T-helper 2 cell treated with Interferon-gamma antibody and Interleukin-4, amounts not matched to agents 5 μg/mL and 100 μg/mL, for 36 hours (primary cell): ENCODE measurements at regions not wholly inside any gene's neighbourhood (a gene's known extent, or its start where the extent isn't known, plus 50 kb on each side); places are given as distances from the start of the nearest gene placed in this dataset.

ENCODE experiments used
- DNase-seq: peaks from one replicate; pipeline ENCODE4 v3.0.0; 2021; ENCODE audit warnings: low spot score
- H3K27ac Mint-ChIP-seq: one replicate; pipeline ENCODE4 v1.8.0; 2021; ENCODE audit warnings: mild to moderate bottlenecking, mixed read lengths
- H3K27me3 Mint-ChIP-seq: one replicate; pipeline ENCODE4 v1.8.0; 2021; ENCODE audit warnings: low read depth, mixed read lengths
- H3K36me3 Mint-ChIP-seq: one replicate; pipeline ENCODE4 v1.8.0; 2021; ENCODE audit warnings: low read depth, mixed read lengths
- H3K4me1 Mint-ChIP-seq: one replicate; pipeline ENCODE4 v1.8.0; 2021; ENCODE audit warnings: low read depth, mixed read lengths
- H3K4me3 Mint-ChIP-seq: one replicate; pipeline ENCODE4 v1.8.0; 2022; ENCODE audit warnings: mild to moderate bottlenecking, moderate library complexity, mixed read lengths
- H3K9me3 Mint-ChIP-seq: one replicate; pipeline ENCODE4 v1.8.0; 2021; ENCODE audit warnings: mixed read lengths

DNA sequence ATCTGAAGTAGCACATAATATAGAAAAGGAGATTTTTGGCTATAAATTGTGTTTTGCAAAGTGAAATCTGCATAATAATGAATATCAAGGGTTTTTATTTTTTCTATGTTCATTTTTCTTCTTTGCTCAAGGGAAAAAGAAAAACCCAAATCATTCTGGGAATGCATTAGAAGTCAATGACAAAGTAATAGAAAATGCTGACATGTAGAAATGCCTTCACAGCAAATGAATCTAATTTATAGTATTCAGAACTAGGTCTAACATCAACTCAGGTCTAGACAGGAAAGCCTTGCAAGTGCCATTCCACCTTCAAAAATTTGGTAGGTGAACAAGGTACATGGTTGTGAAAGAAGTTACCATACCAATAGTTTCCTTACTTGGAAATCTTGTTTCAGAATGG is 831.5 kb upstream of the CELF4 start:
- DNase-seq = no peak
- no peaks in the 10 kb centered on the region for H3K27me3 Mint-ChIP-seq
- H3K27ac Mint-ChIP-seq = no peak overlapping the region
- H3K36me3 Mint-ChIP-seq = no peaks in the 10 kb centered on the region
- no peaks in the 10 kb centered on the region for H3K4me1 Mint-ChIP-seq
- H3K4me3 Mint-ChIP-seq = no peak overlapping the region
- no peaks in the 10 kb centered on the region for H3K9me3 Mint-ChIP-seq

DNA sequence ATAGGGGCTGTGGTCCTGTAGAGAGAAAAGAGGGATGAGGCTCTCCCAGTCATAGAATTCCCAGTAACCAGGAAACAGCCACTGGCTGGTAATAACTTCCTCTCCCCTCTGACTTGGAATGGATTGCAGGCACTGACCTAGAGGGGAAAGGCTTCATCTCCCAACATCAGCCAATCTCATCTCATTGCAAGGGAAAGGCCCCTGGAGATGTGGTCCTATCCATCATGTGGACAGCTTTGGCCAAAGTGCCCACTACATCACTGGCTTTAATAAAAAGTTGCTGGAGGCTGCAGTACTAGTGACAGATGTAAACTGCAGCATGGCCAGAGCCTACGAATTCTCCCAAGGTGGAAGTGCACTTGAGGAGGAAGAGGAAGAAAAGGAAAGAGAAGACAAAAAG is 820.5 kb upstream of the CELF4 start:
- H3K27ac Mint-ChIP-seq = no peak overlapping the region
- H3K4me3 Mint-ChIP-seq = no peak overlapping the region
- H3K9me3 Mint-ChIP-seq = no peaks in the 10 kb centered on the region
- H3K27me3 Mint-ChIP-seq = no peaks in the 10 kb centered on the region
- no peaks in the 10 kb centered on the region for H3K4me1 Mint-ChIP-seq
- no peak for DNase-seq
- no peaks in the 10 kb centered on the region for H3K36me3 Mint-ChIP-seq

GRCh38 chr18:38369772-38370690 is 804.4 kb upstream of the CELF4 start:
- Mint-ChIP-seq H3K4me3 (peak overlapping the region; percentile 52), H3K9me3 (no peaks in the 10 kb centered on the region), H3K4me1 (peaks cover 6% of the 10 kb centered on the region), H3K36me3 (no peaks in the 10 kb centered on the region), H3K27ac (peak overlapping the region; percentile 3), H3K27me3 (no peaks in the 10 kb centered on the region)
- no peak for DNase-seq

DNA sequence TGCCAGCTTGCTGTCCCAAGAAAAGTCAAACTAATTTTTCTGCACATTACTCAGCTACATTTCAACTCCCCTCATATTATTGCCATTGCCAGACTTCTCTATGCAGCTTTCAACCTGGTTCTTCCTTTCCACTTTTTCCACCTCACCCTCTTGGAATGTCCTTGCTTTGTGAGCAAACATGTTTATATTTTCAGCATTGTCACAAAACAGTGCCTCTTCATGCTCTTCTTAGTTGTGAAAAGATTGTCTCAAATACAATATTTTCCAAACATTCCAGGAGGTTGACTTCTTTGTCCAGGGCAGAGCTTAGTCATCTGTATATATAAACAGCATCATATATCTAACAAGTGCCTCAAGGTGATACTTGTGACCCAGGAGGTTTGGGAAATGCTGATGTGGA is 803.3 kb upstream of the CELF4 start:
- Mint-ChIP-seq H3K27ac (no peak overlapping the region), H3K36me3 (no peaks in the 10 kb centered on the region), H3K4me3 (no peak overlapping the region), H3K4me1 (peaks cover 6% of the 10 kb centered on the region), H3K9me3 (no peaks in the 10 kb centered on the region), H3K27me3 (no peaks in the 10 kb centered on the region)
- no peak for DNase-seq

DNA sequence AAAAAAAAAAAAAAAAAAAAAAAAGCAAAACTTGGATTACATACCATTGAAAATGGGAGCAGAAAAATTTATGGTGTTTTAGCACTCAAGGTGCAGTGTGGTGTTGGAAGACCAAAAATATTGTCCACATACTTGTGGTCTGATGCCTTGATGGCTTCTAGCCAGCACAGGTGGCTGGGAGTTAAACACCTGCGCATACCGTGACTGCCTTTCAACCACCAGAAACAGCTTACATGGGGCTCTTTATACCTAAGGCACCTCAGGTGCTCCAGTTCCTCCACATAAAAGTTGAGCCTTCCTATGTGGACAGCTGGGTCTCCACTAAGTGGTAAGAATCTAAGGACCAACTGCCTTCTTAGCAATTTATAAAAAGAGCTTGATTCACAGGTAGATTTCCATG is 802.6 kb upstream of the CELF4 start:
- H3K36me3 Mint-ChIP-seq = no peaks in the 10 kb centered on the region
- no peaks in the 10 kb centered on the region for H3K9me3 Mint-ChIP-seq
- no peak overlapping the region for H3K4me3 Mint-ChIP-seq
- H3K27me3 Mint-ChIP-seq = no peaks in the 10 kb centered on the region
- H3K27ac Mint-ChIP-seq = no peak overlapping the region
- no peak for DNase-seq
- H3K4me1 Mint-ChIP-seq = peaks cover 6% of the 10 kb centered on the region

DNA sequence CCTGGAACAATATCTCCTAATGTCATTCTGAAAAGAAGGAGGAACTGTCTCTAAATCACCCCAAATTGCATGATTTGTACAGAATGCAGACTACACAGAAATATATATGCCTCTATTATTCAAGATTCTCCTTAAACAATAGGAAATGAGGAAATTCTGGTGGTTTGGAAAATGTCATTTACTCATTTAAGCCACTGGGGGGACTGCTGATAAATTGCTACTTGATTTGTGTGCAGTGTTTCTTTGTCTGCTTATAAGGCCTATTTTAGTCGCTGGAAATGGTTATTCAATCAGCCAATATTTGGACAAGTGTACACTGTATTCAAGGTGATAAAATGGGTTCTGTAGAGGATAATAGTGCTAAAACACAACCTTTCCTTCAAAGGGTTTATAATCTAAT is 801.9 kb upstream of the CELF4 start:
- H3K9me3 Mint-ChIP-seq = no peaks in the 10 kb centered on the region
- no peak for DNase-seq
- no peak overlapping the region for H3K27ac Mint-ChIP-seq
- no peak overlapping the region for H3K4me3 Mint-ChIP-seq
- H3K4me1 Mint-ChIP-seq = peaks cover 6% of the 10 kb centered on the region
- no peaks in the 10 kb centered on the region for H3K36me3 Mint-ChIP-seq
- H3K27me3 Mint-ChIP-seq = no peaks in the 10 kb centered on the region

- H3K27ac Mint-ChIP-seq = no peak overlapping the region
- no peak for DNase-seq
- no peaks in the 10 kb centered on the region for H3K27me3 Mint-ChIP-seq
- H3K9me3 Mint-ChIP-seq = no peaks in the 10 kb centered on the region
- H3K4me1 Mint-ChIP-seq = peaks cover 4% of the 10 kb centered on the region
- no peaks in the 10 kb centered on the region for H3K36me3 Mint-ChIP-seq
- H3K4me3 Mint-ChIP-seq = no peak overlapping the region
Measured at GRCh38 chr18:38362286-38362792, 796.7 kb upstream of the CELF4 start.

DNA sequence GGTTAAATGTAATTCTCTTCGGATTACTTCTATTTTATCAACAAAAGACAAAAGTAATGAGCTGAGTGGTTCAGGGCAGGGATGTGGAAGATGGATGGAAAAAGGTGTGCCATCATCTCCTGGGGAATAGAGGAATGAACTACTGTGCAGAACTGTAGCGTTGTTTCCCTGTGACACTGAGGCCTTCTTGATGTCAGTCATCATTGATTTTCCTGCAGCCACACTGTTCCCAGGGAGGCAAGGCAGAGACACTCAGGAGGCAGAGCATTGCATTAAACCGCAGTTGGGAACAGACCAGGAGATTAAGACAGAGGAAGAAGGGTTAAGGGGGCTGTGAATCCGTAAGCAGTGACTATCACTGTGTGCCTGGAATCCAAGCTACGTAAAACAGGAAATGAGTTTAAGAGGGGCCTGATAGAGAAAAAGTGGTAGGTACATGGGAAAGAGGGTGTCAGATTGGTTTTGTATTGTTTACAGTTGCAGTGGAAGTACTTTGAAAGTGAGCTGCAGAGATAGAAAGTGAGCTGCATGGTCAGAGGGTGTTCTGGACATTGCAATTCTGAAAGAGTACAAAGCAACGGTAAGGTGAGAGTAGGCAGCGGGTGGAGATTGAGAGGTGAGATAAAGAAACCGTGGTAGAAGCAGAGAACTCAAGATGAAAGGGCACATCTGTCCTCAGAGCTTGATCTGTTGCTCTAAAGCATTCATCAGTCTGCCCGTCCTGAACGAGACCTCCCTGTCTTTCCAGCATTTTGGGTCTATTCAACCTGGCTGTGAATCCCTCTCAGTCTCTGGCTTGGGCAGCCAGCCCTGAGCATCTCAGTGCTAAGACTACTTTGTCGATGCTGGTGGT is 793.4 kb upstream of the CELF4 start:
- Mint-ChIP-seq H3K27ac (no peak overlapping the region), H3K4me3 (no peak overlapping the region), H3K9me3 (no peaks in the 10 kb centered on the region), H3K27me3 (no peaks in the 10 kb centered on the region), H3K36me3 (no peaks in the 10 kb centered on the region), H3K4me1 (peaks cover 4% of the 10 kb centered on the region)
- no peak for DNase-seq

GRCh38 chr18:38353149-38353548 is 787.6 kb upstream of the CELF4 start:
- no peaks in the 10 kb centered on the region for H3K36me3 Mint-ChIP-seq
- H3K27ac Mint-ChIP-seq = no peak overlapping the region
- H3K4me3 Mint-ChIP-seq = no peak overlapping the region

GRCh38 chr18:38350141-38350540 is 784.5 kb upstream of the CELF4 start:
- Mint-ChIP-seq H3K36me3 (no peaks in the 10 kb centered on the region), H3K4me1 (no peaks in the 10 kb centered on the region), H3K27ac (no peak overlapping the region), H3K4me3 (no peak overlapping the region), H3K9me3 (no peaks in the 10 kb centered on the region), H3K27me3 (no peaks in the 10 kb centered on the region)
- DNase-seq = no peak

More at GRCh38 chr18:38353149-38353548, 787.6 kb upstream of the CELF4 start:
- no peaks in the 10 kb centered on the region for H3K27me3 Mint-ChIP-seq
- no peak for DNase-seq
- H3K4me1 Mint-ChIP-seq = no peaks in the 10 kb centered on the region
- no peaks in the 10 kb centered on the region for H3K9me3 Mint-ChIP-seq

DNA sequence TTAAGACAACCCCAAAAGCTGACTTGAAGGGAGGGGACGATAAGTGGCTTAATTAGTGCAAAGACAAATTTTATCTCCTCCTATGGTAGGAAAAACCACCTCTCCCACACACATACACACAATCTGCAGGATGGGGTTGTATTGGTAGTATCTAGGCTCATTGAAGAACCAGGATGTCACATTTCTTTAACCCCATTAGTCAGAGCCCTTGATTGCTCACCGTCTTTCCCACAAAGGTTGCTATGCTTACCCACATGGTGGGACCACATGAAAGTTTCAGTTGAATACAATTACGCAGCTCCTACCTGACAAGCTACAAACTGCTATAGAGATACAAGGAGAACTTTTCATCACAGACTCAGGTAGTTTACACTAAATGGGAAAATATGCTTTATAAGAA is 765.0 kb upstream of the CELF4 start:
- Mint-ChIP-seq H3K27ac (no peak overlapping the region), H3K36me3 (no peaks in the 10 kb centered on the region), H3K27me3 (no peaks in the 10 kb centered on the region), H3K4me3 (no peak overlapping the region), H3K4me1 (no peaks in the 10 kb centered on the region), H3K9me3 (no peaks in the 10 kb centered on the region)
- DNase-seq = no peak

DNA sequence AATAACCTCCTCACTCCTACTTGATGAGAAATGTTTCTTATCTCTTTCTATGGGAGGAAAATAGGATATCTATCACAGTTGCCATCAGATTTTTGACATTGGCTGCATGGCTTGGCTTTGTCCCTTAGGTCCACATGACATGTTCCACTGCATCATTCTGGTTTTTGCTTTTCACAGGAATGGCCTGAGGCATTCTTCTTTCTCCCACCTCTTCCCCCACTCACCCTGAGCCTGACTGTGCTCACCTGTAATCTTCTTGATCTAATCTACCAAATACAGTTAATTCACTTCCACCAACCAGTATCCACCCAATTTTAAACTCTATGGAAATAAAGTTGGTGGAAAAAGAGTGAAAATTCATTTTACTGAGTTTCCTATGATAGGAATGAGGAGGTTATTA is 763.5 kb upstream of the CELF4 start:
- H3K9me3 Mint-ChIP-seq = no peaks in the 10 kb centered on the region
- no peaks in the 10 kb centered on the region for H3K27me3 Mint-ChIP-seq
- H3K4me3 Mint-ChIP-seq = no peak overlapping the region
- H3K4me1 Mint-ChIP-seq = no peaks in the 10 kb centered on the region
- no peaks in the 10 kb centered on the region for H3K36me3 Mint-ChIP-seq
- no peak overlapping the region for H3K27ac Mint-ChIP-seq
- no peak for DNase-seq

- no peaks in the 10 kb centered on the region for H3K9me3 Mint-ChIP-seq
- no peaks in the 10 kb centered on the region for H3K36me3 Mint-ChIP-seq
- no peaks in the 10 kb centered on the region for H3K4me1 Mint-ChIP-seq
- H3K27ac Mint-ChIP-seq = no peak overlapping the region
- H3K27me3 Mint-ChIP-seq = no peaks in the 10 kb centered on the region
- no peak overlapping the region for H3K4me3 Mint-ChIP-seq
- no peak for DNase-seq
Measured at GRCh38 chr18:38322206-38322605, 756.6 kb upstream of the CELF4 start.

- no peaks in the 10 kb centered on the region for H3K9me3 Mint-ChIP-seq
- H3K27me3 Mint-ChIP-seq = no peaks in the 10 kb centered on the region
- H3K36me3 Mint-ChIP-seq = no peaks in the 10 kb centered on the region
- H3K27ac Mint-ChIP-seq = no peak overlapping the region
- H3K4me1 Mint-ChIP-seq = no peaks in the 10 kb centered on the region
- no peak for DNase-seq
- H3K4me3 Mint-ChIP-seq = no peak overlapping the region
Measured at GRCh38 chr18:38321262-38321661, 755.7 kb upstream of the CELF4 start.
